K562 (cell line): ENCODE measurements at regions not wholly inside any gene's neighbourhood (a gene's known extent, or its start where the extent isn't known, plus 50 kb on each side); places are given as distances from the start of the nearest gene placed in this dataset.

Source experiments
- ATAC-seq: fragments of 200-7000 bp; cut with Tn5 transposase; 3 replicates; pipeline ENCODE4 v1.9.1; 2020; ENCODE audit warnings: moderate library complexity
- BruUV-seq: library from RNA; stranded (reverse); fragments of 400-500 nt; replicated peaks from 2 replicates; lab custom pipeline; 2021; lab: Mats Ljungman, UMichigan
- CTCF ChIA-PET: fragments of 300-600 bp; formaldehyde crosslinking; extraction: SDS; loops from one replicate; lab custom pipeline; 2021; ENCODE audit warnings: low intra/inter-chr PET ratio; lab: Yijun Ruan, JAX
- POLR2A ChIA-PET: fragments of 300-600, 350-650 bp; sonication (Branson Sonifier 250); formaldehyde crosslinking; extraction: SDS; loops from one replicate; lab custom pipeline; 2021; ENCODE audit warnings: antibody characterized with exemption, inconsistent platforms; lab: Yijun Ruan, JAX
- DNase-seq, 4 experiments: peaks; one replicate each; pipeline versions ENCODE4 v3.0.0 to v3.0.0-alpha.2; 2011 to 2018; ENCODE audit warnings: low spot score in 3 of 4, mixed read lengths in 3 of 4; ENCODE audit errors: extremely low read depth in 1 of 4
- FAIRE-seq: peaks from 2 replicates; lab custom pipeline; 2011; peaks lifted over from hg19 to GRCh38; lab: Jason Lieb, UNC
- H2AFZ ChIP-seq: 2 replicates; pipeline ENCODE4 v1.6.0; 2011; ENCODE audit warnings: low read depth, low read length, control low read depth, inconsistent platforms
- H3K27ac ChIP-seq: fragments of 200-600 bp; 3 replicates; pipeline ENCODE4 v1.8.0; 2011; ENCODE audit warnings: low read depth, mild to moderate bottlenecking, control low read depth, inconsistent platforms, low read length, moderate library complexity, mixed read lengths; ENCODE audit errors: extremely low read depth
- H3K27me3 ChIP-seq, 2 experiments: fragments of 300-600 bp in 1 of 2; 2 replicates in 1 of 2; 3 replicates in 1 of 2; pipeline versions ENCODE4 v1.6.0 to v1.8.0; 2011; ENCODE audit warnings: inconsistent platforms in 2 of 2, low read length in 2 of 2, mild to moderate bottlenecking in 1 of 2, mixed read lengths in 1 of 2, moderate library complexity in 1 of 2; ENCODE audit not compliant: control insufficient read depth in 2 of 2, insufficient read depth in 2 of 2
- H3K36me3 ChIP-seq: fragments of 300-600 bp; 3 replicates; pipeline ENCODE4 v1.8.0; 2011; ENCODE audit warnings: mild to moderate bottlenecking, low read length, inconsistent platforms; ENCODE audit not compliant: control insufficient read depth, insufficient read depth
- H3K4me1 ChIP-seq, 2 experiments: fragments of 200-600 bp in 1 of 2; replicated peaks in 1 of 2; 2 replicates in 1 of 2; 3 replicates in 1 of 2; pipeline versions ENCODE4 v1.5.1 to v1.8.0; 2011; ENCODE audit warnings: inconsistent platforms in 2 of 2, low read length in 2 of 2, mild to moderate bottlenecking in 1 of 2, mixed read lengths in 1 of 2, moderate library complexity in 1 of 2; ENCODE audit not compliant: control insufficient read depth in 2 of 2, insufficient read depth in 2 of 2
- H3K4me2 ChIP-seq: 2 replicates; pipeline ENCODE4 v1.6.1; 2011; ENCODE audit warnings: low read length, control low read depth, inconsistent platforms, mixed read lengths; ENCODE audit not compliant: insufficient read depth
- H3K4me3 ChIP-seq: fragments of 200-600 bp; sonication (generic), shearing (Covaris generic); 2 replicates; pipeline ENCODE4 v1.5.1; 2016; ENCODE audit warnings: control low read depth, inconsistent platforms
- H3K79me2 ChIP-seq: fragments of 200-600 bp; 3 replicates; pipeline ENCODE4 v1.8.0; 2011; ENCODE audit warnings: low read length, inconsistent platforms; ENCODE audit not compliant: control insufficient read depth, insufficient read depth
- H3K9ac ChIP-seq, 2 experiments: 2 replicates each; pipeline versions ENCODE4 v1.6.0 to v1.6.1; 2011; ENCODE audit warnings: low read depth in 2 of 2, low read length in 2 of 2, control low read depth in 1 of 2, inconsistent platforms in 1 of 2, mild to moderate bottlenecking in 1 of 2, mixed read lengths in 1 of 2; ENCODE audit not compliant: insufficient read depth in 1 of 2
- H3K9me1 ChIP-seq: one replicate; pipeline ENCODE4 v1.6.0; 2011; ENCODE audit warnings: inconsistent platforms, mild to moderate bottlenecking, low read length, moderate library complexity; ENCODE audit not compliant: control insufficient read depth, insufficient read depth
- H3K9me3 ChIP-seq: replicated peaks from 2 replicates; pipeline ENCODE4 v1.5.1; 2011; ENCODE audit warnings: low read depth, low read length, inconsistent platforms; ENCODE audit not compliant: control insufficient read depth, insufficient read depth
- H4K20me1 ChIP-seq: replicated peaks from 2 replicates; pipeline ENCODE4 v1.6.1; 2011; ENCODE audit warnings: low read length, inconsistent platforms, mixed read lengths; ENCODE audit not compliant: control insufficient read depth, insufficient read depth
- HINFP ChIP-seq: fragments of 450-650 bp; conservative IDR thresholded peaks from 2 replicates; pipeline ENCODE4 v1.6.1; 2016; ENCODE audit warnings: missing genetic modification characterization, low read depth, mild to moderate bottlenecking, control low read depth, missing compliant biosample characterization
- NFYB ChIP-seq: IDR thresholded peaks from 2 replicates; pipeline ENCODE4 v1.6.1; 2011; ENCODE audit warnings: mild to moderate bottlenecking, moderate library complexity; ENCODE audit not compliant: insufficient read length; ENCODE audit errors: extremely low read depth
- SMAD2 ChIP-seq: fragments of 150-350 bp; IDR thresholded peaks from 2 replicates; pipeline ENCODE4 v1.6.1; 2014; ENCODE audit warnings: low read depth, mild to moderate bottlenecking, low read length
- WGBS: fragments of 100-300 bp; shearing (Covaris generic); methylation state at CpG from one replicate; pipeline ENCODE4 v1.1.6; 2016; ENCODE audit warnings: low coverage, mixed read lengths; ENCODE audit not compliant: insufficient coverage; ENCODE audit errors: missing lambda C conversion rate; 5-methylcytosine and 5-hydroxymethylcytosine counted together
- in situ Hi-C: fragments of 300-500 bp; cut with MboI; formaldehyde crosslinking; loops from 4 replicates; pipeline ENCODE4 v1.15.0; 2018; ENCODE audit warnings: inconsistent platforms, mixed read lengths
- intact Hi-C: fragments of 100-400 bp; cut with micrococcal nuclease; formaldehyde crosslinking; loops from 2 replicates; pipeline ENCODE4 v1.14.2; 2022

DNA sequence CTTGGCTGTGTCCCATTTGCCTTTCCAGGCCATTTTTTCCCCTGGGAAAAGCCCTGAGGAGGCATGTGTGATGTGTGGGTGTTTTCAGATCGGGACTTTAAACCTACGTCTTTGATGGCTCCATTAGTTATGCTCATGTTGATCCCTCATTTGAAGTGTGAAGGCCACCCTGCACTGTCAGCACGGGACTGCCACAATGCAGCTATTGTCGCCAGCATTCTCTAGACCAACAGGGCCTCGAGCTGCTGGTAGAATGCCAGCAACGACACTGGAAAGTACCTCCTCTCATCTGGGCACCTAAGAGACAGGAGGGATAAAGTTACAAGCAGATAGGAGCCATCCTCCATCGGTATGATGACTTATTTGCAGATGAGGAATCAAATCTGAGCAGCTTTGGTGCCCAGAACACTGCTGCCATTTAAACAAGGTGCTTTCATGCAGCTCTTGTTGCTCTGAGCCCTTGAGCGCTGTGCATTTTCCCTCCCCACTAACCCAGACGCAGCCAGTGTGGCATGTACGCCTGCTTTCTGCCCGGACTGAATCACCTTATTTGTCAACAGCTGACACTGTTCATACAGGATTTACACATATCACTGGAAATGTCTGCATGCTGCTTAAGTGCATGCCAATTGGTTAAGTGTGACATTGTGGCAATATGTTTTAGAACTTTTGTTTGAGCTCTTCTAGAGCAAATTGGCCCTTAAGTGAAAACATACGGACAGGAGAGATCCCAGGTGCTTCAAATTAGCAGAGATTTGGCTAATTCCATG lies 175.0 kb upstream of the PITRM1 start:
- Histone ChIP-seq H3K9me3 (no peaks in the 10 kb centered on the region), H3K36me3 (no peaks in the 10 kb centered on the region), H3K27ac (no peak overlapping the region), H2AFZ (no peak overlapping the region), H3K79me2 (no peaks in the 10 kb centered on the region), H3K4me3 (no peak overlapping the region), H3K9ac (no peak overlapping the region; a peak in 1 of 4 replicates), H3K4me1 (no peaks in the 10 kb centered on the region; a peak in 1 of 5 replicates), H3K27me3 (peaks cover 8 to 32% of the 10 kb centered on the region in 2 experiments), H3K9me1 (no peaks in the 10 kb centered on the region), H3K4me2 (no peak overlapping the region), H4K20me1 (peaks cover 14% of the 10 kb centered on the region)
- TF ChIP-seq SMAD2 = no peak
- TF ChIP-seq NFYB = no peak
- TF ChIP-seq HINFP (tag) = no peak
- intact Hi-C loops = no loop called here
- no peak for ATAC-seq
- WGBS = 12% methylated on average over 12 of the region's 12 CpGs
- in situ Hi-C loops = no loop called here
- CTCF ChIA-PET = no interaction called here
- no TSS peak for BruUV-seq
- no peak for FAIRE-seq
- POLR2A ChIA-PET = no interaction called here
- no peak for DNase-seq
